ENCODE measurements at regions not wholly inside any gene's neighbourhood (a gene's known extent, or its start where the extent isn't known, plus 50 kb on each side); places are given as distances from the start of the nearest gene placed in this dataset.

DNA sequence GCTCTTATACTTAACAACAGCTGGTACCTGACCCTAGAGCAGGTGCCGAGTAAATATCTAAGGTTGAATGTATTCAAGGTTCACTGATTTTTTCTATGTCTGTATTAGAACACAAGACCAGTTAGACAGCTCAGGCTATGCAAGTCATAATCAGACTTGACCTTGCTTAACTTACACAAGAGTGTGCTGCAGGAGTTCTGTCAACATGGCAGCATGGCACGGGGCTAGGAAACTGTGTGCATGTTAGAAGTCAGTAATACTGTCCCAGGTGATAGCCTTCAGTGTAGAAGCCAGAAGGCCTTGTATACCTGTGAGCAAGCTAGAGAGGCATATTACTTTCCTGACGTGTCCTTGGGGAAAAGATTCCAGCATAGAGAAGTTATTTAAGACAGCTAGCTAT is 253.1 kb downstream of the FAT3 start:
- no peak for TF ChIP-seq CTCF (conservative IDR thresholded peaks at IDR 0.05 in 1 of 2, IDR thresholded peaks at IDR 0.05 in 1 of 2; ENCODE audit: extremely low read depth in 1 of 2, insufficient read depth in 1 of 2, low read depth in 1 of 2, low read length in 2 of 2)
- TF ChIP-seq EZH2 (IDR thresholded peaks at IDR 0.05; ENCODE audit: borderline replicate concordance, low read length), result no peak
